Esophagus squamous epithelium (tissue), 4 donors: ENCODE measurements at regions not wholly inside any gene's neighbourhood (a gene's known extent, or its start where the extent isn't known, plus 50 kb on each side); places are given as distances from the start of the nearest gene placed in this dataset.

Experiments
- POLR2A ChIP-seq, 4 donors: fragments of 450-650 bp; IDR thresholded peaks; one replicate each; pipeline ENCODE4 v1.6.1; 2017; ENCODE audit warnings: antibody characterized with exemption in 4 of 4, mild to moderate bottlenecking in 4 of 4, moderate library complexity in 3 of 4
- TF ChIP-seq, protein P1 (sequence below), 6 experiments: fragments of 450-650 bp in 4 of 6; fragments of 200-600 bp in 2 of 6; sonication (generic) in 2 of 6; IDR thresholded peaks; one replicate each; pipeline ENCODE4 v1.5.1; 2016 to 2019; ENCODE audit warnings: antibody characterized with exemption in 6 of 6, mild to moderate bottlenecking in 4 of 6, moderate library complexity in 4 of 6

DNA sequence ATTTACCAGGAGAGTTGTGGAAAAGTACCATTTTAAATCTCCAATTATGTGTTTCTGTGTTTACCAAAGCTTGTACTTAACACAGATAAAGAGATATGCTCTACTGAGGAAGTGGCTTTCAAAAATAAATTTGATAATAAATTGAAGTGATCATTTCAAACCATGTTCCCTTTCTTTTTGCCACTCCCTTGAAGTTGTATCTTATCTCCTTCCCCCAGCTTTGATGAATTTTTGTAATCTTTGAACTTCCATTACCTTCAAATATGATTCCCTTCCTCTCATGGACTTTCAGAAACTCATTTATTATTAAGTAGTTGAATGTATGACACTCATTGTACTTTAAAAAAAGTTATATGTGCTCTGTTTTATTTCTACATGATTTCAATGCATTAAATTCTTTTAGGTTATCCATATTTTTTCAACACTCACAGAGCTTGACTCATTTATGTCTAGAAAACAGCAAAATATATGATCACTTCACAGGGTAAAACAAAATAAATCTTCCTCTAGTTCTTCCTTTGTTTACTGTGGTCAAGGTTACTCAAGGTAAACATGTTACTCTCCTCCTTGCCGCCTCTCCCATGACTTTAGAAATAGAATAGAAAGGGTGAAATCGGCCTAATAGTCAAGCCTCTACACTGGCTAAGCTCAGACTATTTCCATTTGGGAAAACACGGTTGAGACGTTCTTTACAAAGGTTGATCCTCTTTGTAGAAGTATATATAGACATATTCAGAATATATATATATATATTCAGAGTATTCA lies 251.2 kb upstream of the SPRY2 start:
- TF ChIP-seq, protein P1, sequence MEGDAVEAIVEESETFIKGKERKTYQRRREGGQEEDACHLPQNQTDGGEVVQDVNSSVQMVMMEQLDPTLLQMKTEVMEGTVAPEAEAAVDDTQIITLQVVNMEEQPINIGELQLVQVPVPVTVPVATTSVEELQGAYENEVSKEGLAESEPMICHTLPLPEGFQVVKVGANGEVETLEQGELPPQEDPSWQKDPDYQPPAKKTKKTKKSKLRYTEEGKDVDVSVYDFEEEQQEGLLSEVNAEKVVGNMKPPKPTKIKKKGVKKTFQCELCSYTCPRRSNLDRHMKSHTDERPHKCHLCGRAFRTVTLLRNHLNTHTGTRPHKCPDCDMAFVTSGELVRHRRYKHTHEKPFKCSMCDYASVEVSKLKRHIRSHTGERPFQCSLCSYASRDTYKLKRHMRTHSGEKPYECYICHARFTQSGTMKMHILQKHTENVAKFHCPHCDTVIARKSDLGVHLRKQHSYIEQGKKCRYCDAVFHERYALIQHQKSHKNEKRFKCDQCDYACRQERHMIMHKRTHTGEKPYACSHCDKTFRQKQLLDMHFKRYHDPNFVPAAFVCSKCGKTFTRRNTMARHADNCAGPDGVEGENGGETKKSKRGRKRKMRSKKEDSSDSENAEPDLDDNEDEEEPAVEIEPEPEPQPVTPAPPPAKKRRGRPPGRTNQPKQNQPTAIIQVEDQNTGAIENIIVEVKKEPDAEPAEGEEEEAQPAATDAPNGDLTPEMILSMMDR (IDR thresholded peaks at IDR 0.05) = no peak
- TF ChIP-seq POLR2A (IDR thresholded peaks at IDR 0.05) = no peak
